BE2C (cell line): ENCODE measurements at regions not wholly inside any gene's neighbourhood (a gene's known extent, or its start where the extent isn't known, plus 50 kb on each side); places are given as distances from the start of the nearest gene placed in this dataset.

Source experiments
- DNase-seq: peaks from one replicate; pipeline ENCODE4 v3.0.0-alpha.2; 2020
- H3K27me3 ChIP-seq: fragments of 250-450 bp; sonication (Bioruptor Pico); 2 replicates; pipeline ENCODE4 v1.5.1; 2020; ENCODE audit warnings: mild to moderate bottlenecking
- H3K36me3 ChIP-seq: fragments of 250-450 bp; sonication (Bioruptor Pico); 2 replicates; pipeline ENCODE4 v1.5.1; 2020; ENCODE audit warnings: mild to moderate bottlenecking
- H3K4me1 ChIP-seq: fragments of 250-450 bp; sonication (Bioruptor Pico); 2 replicates; pipeline ENCODE4 v1.5.1; 2020
- H3K4me3 ChIP-seq: 2 replicates; pipeline ENCODE4 v1.5.1; 2011; ENCODE audit warnings: low read depth, low read length
- H3K9me3 ChIP-seq: fragments of 250-450 bp; sonication (Bioruptor Pico); 2 replicates; pipeline ENCODE4 v1.5.1; 2020
- TF ChIP-seq, protein P1 (sequence below): IDR thresholded peaks from 2 replicates; pipeline ENCODE4 v1.5.1; 2012; ENCODE audit warnings: mild to moderate bottlenecking, low read depth, low read length

DNA sequence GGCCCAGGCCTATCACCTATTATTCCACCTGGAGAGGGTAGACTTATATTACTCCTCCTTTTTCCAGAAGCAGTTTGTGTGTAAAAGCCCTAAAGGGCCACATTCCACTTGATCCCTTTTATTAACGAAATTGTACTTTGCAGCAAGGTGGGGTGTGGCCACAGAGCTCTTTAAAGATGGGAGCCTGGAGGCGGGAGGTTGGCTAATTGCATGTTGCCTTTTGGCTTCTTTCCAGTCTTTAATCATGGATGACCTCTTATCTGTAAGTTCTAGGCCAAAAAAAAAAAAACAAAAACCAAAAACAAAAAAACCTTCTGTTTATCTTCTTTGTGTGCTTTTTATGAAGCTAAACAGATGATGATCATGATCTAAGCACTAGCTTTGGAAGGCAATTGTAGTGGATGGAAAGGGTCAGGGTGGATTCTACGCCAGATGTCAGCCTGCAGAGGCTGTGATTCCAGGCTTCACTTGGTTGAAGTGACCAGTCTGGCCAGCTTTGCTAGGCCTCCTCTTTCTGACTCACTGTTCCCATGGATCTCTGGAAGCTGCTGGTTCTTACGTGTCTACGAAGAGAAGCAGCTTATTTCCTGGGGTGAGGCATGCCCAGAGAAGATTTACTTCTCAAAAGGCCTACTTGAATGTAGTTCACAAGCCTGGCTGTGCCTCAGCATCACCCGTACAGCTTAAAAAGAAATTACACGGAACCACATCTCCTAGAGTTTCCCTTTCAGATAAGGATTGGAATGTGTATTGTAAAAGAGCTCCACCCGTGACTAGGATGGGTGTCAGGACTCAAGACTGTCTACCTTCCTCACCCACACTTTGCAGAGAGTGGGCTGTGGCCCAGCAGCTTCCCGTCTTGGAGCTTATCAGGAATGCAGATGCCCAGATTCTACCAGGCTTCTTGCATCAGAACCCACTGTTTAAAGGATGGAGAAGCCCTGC, 330.9 kb upstream of the C2CD4B start:
- Histone ChIP-seq H3K9me3 (no peaks in the 10 kb centered on the region), H3K36me3 (no peaks in the 10 kb centered on the region), H3K4me3 (no peak overlapping the region), H3K27me3 (no peaks in the 10 kb centered on the region), H3K4me1 (peaks cover 24% of the 10 kb centered on the region)
- DNase-seq, result peak; percentile 46
- TF ChIP-seq, protein P1, sequence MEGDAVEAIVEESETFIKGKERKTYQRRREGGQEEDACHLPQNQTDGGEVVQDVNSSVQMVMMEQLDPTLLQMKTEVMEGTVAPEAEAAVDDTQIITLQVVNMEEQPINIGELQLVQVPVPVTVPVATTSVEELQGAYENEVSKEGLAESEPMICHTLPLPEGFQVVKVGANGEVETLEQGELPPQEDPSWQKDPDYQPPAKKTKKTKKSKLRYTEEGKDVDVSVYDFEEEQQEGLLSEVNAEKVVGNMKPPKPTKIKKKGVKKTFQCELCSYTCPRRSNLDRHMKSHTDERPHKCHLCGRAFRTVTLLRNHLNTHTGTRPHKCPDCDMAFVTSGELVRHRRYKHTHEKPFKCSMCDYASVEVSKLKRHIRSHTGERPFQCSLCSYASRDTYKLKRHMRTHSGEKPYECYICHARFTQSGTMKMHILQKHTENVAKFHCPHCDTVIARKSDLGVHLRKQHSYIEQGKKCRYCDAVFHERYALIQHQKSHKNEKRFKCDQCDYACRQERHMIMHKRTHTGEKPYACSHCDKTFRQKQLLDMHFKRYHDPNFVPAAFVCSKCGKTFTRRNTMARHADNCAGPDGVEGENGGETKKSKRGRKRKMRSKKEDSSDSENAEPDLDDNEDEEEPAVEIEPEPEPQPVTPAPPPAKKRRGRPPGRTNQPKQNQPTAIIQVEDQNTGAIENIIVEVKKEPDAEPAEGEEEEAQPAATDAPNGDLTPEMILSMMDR, result no peak

DNA sequence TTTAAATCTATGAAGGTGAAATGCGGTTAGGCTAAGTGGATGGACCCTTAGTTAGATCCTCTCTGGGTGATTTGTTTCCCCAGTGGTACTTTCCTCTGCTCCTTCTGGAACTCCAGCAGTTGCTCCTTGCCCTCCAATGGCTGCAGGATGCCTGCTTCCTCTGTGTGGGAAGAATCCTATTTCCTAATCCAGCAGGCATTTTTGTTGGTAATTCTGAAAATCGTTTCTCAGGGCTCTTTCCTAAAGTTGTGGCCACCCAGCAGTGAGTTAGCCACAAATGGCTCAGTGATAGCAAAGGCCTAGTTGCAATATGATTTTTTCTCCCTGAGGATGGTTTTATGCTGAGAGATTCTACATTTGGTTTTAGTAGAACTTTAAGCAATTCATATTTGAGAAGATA, 332.3 kb upstream of the C2CD4B start:
- H3K9me3 ChIP-seq, result no peaks in the 10 kb centered on the region
- no peaks in the 10 kb centered on the region for H3K27me3 ChIP-seq
- no peaks in the 10 kb centered on the region for H3K36me3 ChIP-seq
- H3K4me1 ChIP-seq, result peaks cover 24% of the 10 kb centered on the region
- DNase-seq, result no peak
- TF ChIP-seq, protein P1, result no peak
- H3K4me3 ChIP-seq, result no peak overlapping the region

DNA sequence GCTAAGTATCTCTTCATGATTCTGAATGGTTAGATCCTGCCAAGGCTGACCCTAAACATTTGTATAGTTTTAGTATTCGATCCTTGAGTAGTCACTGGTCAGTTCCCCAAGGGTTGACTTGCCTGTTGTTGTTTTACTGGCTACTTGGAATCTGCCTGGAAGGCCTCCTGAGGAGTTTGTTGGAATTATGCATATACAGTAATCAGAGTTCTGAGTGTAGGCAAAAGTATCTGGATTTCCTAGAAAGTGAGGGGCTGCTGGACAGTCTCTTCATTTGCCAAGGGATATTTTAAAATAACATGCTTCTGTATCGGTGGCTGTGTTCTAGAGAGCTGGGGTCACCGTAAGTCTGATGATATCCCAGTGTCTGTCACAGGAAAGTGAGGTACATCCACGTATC, 333.2 kb upstream of the C2CD4B start:
- H3K27me3 ChIP-seq, result no peaks in the 10 kb centered on the region
- no peak for DNase-seq
- no peak overlapping the region for H3K4me3 ChIP-seq
- H3K36me3 ChIP-seq, result no peaks in the 10 kb centered on the region
- H3K4me1 ChIP-seq, result peaks cover 25% of the 10 kb centered on the region
- TF ChIP-seq, protein P1, result no peak
- H3K9me3 ChIP-seq, result no peaks in the 10 kb centered on the region

DNA sequence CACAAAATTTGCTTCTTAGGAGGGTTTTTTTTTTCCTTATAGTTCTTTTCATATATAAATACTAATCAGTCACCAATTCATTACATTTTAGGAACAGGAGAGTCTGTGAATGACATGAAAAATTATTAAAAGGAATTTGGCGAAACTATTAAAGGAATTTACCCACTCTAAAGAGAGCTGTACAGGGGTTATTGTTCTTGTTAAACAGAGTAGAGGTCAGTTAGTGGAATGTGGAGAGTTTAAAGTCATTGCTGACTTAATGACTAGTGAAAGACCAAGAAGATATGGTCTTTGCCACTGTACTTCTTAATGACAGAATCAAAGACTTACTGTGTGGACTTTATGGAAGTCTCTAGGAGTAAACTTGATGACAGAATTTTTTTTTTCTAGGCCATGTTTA, 333.6 kb upstream of the C2CD4B start:
- DNase-seq, result no peak
- no peaks in the 10 kb centered on the region for H3K36me3 ChIP-seq
- TF ChIP-seq, protein P1, result no peak
- no peaks in the 10 kb centered on the region for H3K9me3 ChIP-seq
- H3K4me3 ChIP-seq, result no peak overlapping the region
- H3K4me1 ChIP-seq, result peaks cover 30% of the 10 kb centered on the region
- no peaks in the 10 kb centered on the region for H3K27me3 ChIP-seq

DNA sequence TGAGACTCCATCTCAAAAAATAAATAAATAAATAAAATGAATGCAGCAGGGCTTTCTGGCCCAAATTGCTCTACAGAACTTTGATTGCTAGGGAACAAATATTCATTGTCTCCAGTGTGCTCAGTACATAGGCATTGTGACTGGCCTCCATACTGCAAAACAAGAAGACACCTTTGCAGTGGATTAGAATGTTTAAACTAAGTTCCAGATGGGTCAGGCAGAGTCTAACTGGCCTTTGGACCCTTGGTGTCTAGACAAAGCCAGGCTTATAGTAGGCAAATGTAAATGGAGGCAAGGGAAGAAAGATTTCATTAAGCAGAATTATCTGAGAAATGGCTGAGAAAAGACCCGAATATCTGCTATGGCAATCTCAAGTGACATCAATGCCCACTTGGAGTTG, 335.2 kb upstream of the C2CD4B start:
- Histone ChIP-seq H3K4me1 (peaks cover 20% of the 10 kb centered on the region), H3K36me3 (no peaks in the 10 kb centered on the region), H3K9me3 (no peaks in the 10 kb centered on the region), H3K4me3 (no peak overlapping the region), H3K27me3 (no peaks in the 10 kb centered on the region)
- TF ChIP-seq, protein P1, result no peak
- no peak for DNase-seq

DNA sequence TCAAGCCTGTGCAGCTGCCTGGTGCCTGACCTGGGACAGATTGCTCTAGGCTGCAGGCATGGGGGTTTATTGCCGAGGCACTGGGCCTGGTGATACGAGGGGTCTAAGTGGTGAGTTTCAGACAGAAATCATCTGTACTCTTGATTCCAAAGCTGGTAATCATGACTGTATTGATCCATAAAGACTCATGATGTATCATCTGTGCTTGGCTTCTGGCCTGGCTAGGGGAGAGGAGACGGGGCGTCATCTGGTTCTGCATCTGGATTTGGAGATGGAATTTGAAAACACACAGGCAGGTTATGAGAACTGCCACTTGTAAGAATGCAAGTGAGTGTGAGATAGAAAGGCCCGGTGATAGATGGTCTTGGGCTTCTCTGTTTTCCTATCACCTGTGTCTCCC, 337.4 kb upstream of the C2CD4B start:
- Histone ChIP-seq H3K36me3 (no peaks in the 10 kb centered on the region), H3K4me3 (no peak overlapping the region), H3K4me1 (peaks cover 18% of the 10 kb centered on the region), H3K9me3 (no peaks in the 10 kb centered on the region), H3K27me3 (no peaks in the 10 kb centered on the region)
- DNase-seq, result no peak
- TF ChIP-seq, protein P1, result no peak
